ENCODE measurements at regions not wholly inside any gene's neighbourhood (a gene's known extent, or its start where the extent isn't known, plus 50 kb on each side); places are given as distances from the start of the nearest gene placed in this dataset.

DNA sequence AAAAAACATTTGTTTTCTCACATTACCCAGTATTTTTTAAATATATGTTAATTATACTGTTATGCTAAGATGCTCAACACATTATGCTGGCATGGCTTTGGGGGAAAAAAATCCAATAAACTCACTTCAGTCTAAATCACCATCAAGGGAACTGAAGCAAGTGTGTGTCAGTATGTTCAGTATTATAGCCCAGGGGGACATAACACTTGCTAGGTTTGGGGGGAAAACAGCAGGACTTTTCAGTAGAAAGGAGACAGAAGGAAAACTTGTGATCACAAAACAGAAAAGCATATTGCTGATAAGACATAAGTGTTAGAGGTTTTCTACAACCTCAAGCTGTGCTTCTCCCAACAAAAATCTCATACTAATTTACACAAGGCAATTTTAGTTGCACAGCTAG lies 1759.9 kb upstream of the PCDH20 start (continued):
- TF ChIP-seq, protein P1, sequence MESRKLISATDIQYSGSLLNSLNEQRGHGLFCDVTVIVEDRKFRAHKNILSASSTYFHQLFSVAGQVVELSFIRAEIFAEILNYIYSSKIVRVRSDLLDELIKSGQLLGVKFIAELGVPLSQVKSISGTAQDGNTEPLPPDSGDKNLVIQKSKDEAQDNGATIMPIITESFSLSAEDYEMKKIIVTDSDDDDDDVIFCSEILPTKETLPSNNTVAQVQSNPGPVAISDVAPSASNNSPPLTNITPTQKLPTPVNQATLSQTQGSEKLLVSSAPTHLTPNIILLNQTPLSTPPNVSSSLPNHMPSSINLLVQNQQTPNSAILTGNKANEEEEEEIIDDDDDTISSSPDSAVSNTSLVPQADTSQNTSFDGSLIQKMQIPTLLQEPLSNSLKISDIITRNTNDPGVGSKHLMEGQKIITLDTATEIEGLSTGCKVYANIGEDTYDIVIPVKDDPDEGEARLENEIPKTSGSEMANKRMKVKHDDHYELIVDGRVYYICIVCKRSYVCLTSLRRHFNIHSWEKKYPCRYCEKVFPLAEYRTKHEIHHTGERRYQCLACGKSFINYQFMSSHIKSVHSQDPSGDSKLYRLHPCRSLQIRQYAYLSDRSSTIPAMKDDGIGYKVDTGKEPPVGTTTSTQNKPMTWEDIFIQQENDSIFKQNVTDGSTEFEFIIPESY (IDR thresholded peaks at IDR 0.05), result no peak
- TF ChIP-seq EGR1 (IDR thresholded peaks at IDR 0.05; ENCODE audit: low read depth in 2 of 2) (no peak), GABPA (IDR thresholded peaks at IDR 0.05 in 1 of 2, conservative IDR thresholded peaks at IDR 0.05 in 1 of 2) (no peak), FOXA1 (IDR thresholded peaks at IDR 0.05) (no peak), SP1 (IDR thresholded peaks at IDR 0.05) (no peak)
- TF ChIP-seq, protein P2, sequence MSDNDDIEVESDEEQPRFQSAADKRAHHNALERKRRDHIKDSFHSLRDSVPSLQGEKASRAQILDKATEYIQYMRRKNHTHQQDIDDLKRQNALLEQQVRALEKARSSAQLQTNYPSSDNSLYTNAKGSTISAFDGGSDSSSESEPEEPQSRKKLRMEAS (IDR thresholded peaks at IDR 0.05), result no peak

DNA sequence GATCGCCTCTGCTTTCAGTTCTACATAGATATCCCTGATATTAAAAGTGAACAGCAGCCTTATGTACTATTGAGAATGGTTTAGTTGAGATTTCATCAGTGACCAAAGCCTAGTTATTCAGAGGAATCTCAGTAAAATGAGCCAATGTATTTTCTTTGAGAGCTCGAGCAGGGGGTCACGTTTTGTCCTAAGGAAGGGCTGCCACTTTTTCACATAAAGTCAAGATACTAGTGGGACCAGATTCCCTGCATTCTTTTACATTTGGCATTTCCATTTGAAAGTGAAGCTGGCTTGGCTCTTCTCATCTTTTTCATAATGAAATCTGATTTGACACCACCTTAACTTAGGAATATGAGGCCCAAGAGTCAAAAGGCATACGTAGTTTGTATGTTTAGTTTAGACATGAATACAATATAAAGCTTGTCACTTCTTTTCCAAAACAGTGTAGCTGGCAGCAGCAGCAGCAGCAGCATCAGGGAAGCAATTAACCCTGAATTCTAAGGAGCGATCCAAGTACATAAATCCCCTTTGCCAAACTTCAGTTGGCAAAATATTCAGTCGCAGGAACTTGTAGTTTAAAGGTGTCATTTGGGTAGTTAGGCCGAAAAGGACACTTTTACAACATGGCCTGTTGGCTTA lies 1752.2 kb upstream of the PCDH20 start:
- DNase-seq (ENCODE audit: low spot score), result no peak
- 84% methylated on average over 7 of the region's 7 CpGs for WGBS
- no peak overlapping the region for H3K4me3 ChIP-seq (ENCODE audit: low read depth in 1 of 3, low read length in 3 of 3)
- no peaks in the 10 kb centered on the region for H3K36me3 ChIP-seq (ENCODE audit: control insufficient read depth in 4 of 4, insufficient read depth in 3 of 4, low read depth in 1 of 4, low read length in 3 of 4)
- no peaks in the 10 kb centered on the region for H3K27me3 ChIP-seq (ENCODE audit: control insufficient read depth in 4 of 4, insufficient read depth in 4 of 4, low read length in 3 of 4)
- no peak overlapping the region for H3K9ac ChIP-seq (ENCODE audit: low read depth in 1 of 2, low read length in 2 of 2)
- H3K9me3 ChIP-seq (ENCODE audit: control insufficient read depth in 4 of 4, low read length in 3 of 4), result no peaks in the 10 kb centered on the region
- TF ChIP-seq JUND (IDR thresholded peaks at IDR 0.05) (no peak), RXRA (IDR thresholded peaks at IDR 0.05) (no peak), GABPA (IDR thresholded peaks at IDR 0.05 in 1 of 2, conservative IDR thresholded peaks at IDR 0.05 in 1 of 2) (no peak)
- no peak overlapping the region for H3K27ac ChIP-seq (ENCODE audit: low read depth in 1 of 2, low read length in 2 of 2)
- no peaks in the 10 kb centered on the region for H3K4me1 ChIP-seq (ENCODE audit: control insufficient read depth in 4 of 4, insufficient read depth in 4 of 4, low read length in 3 of 4)

DNA sequence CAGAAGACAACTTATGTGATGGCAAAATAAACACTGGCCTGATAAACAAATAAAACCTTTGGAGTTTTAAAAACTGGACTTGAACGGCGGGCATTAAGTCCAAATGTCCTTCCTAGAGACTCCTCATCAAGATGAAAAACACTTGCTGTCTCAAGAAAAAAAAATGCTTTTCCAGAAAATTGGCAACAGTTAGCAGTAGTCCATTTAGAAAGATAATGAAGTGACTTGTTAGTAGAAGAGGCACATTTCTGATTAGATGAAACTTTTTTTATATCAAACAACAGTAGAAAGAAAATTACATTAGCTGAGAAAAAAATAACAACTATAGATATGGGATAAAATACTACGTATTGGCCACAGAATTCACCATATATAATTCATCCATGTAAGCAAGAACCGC lies 1750.7 kb upstream of the PCDH20 start:
- H3K4me1 ChIP-seq (ENCODE audit: control insufficient read depth in 4 of 4, insufficient read depth in 4 of 4, low read length in 3 of 4), result no peaks in the 10 kb centered on the region
- H3K9ac ChIP-seq (ENCODE audit: low read depth in 1 of 2, low read length in 2 of 2), result no peak overlapping the region
- no peak overlapping the region for H3K4me3 ChIP-seq (ENCODE audit: low read depth in 1 of 3, low read length in 3 of 3)
- no peaks in the 10 kb centered on the region for H3K9me3 ChIP-seq (ENCODE audit: control insufficient read depth in 4 of 4, low read length in 3 of 4)
- H3K36me3 ChIP-seq (ENCODE audit: control insufficient read depth in 4 of 4, insufficient read depth in 3 of 4, low read depth in 1 of 4, low read length in 3 of 4), result no peaks in the 10 kb centered on the region
- no peak for DNase-seq (ENCODE audit: low spot score)
- TF ChIP-seq HNF4G (IDR thresholded peaks at IDR 0.05), result no peak
- TF ChIP-seq, protein P2 (IDR thresholded peaks at IDR 0.05), result no peak
- no peak for TF ChIP-seq TAF1 (conservative IDR thresholded peaks at IDR 0.05)
- TF ChIP-seq JUND (IDR thresholded peaks at IDR 0.05), result no peak
- TF ChIP-seq RXRA (IDR thresholded peaks at IDR 0.05), result no peak
- TF ChIP-seq, protein P3, sequence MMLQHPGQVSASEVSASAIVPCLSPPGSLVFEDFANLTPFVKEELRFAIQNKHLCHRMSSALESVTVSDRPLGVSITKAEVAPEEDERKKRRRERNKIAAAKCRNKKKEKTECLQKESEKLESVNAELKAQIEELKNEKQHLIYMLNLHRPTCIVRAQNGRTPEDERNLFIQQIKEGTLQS (IDR thresholded peaks at IDR 0.05), result no peak
- TF ChIP-seq HNF4A (conservative IDR thresholded peaks at IDR 0.05), result no peak
- TF ChIP-seq SP1 (IDR thresholded peaks at IDR 0.05), result no peak
- no peak for TF ChIP-seq EGR1 (IDR thresholded peaks at IDR 0.05; ENCODE audit: low read depth in 2 of 2)
- TF ChIP-seq FOXA1 (IDR thresholded peaks at IDR 0.05), result no peak
- TF ChIP-seq NR2F2 (IDR thresholded peaks at IDR 0.05), result no peak
- TF ChIP-seq FOXA2 (IDR thresholded peaks at IDR 0.05), result no peak
- TF ChIP-seq, protein P4, sequence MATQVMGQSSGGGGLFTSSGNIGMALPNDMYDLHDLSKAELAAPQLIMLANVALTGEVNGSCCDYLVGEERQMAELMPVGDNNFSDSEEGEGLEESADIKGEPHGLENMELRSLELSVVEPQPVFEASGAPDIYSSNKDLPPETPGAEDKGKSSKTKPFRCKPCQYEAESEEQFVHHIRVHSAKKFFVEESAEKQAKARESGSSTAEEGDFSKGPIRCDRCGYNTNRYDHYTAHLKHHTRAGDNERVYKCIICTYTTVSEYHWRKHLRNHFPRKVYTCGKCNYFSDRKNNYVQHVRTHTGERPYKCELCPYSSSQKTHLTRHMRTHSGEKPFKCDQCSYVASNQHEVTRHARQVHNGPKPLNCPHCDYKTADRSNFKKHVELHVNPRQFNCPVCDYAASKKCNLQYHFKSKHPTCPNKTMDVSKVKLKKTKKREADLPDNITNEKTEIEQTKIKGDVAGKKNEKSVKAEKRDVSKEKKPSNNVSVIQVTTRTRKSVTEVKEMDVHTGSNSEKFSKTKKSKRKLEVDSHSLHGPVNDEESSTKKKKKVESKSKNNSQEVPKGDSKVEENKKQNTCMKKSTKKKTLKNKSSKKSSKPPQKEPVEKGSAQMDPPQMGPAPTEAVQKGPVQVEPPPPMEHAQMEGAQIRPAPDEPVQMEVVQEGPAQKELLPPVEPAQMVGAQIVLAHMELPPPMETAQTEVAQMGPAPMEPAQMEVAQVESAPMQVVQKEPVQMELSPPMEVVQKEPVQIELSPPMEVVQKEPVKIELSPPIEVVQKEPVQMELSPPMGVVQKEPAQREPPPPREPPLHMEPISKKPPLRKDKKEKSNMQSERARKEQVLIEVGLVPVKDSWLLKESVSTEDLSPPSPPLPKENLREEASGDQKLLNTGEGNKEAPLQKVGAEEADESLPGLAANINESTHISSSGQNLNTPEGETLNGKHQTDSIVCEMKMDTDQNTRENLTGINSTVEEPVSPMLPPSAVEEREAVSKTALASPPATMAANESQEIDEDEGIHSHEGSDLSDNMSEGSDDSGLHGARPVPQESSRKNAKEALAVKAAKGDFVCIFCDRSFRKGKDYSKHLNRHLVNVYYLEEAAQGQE (IDR thresholded peaks at IDR 0.05), result no peak
- no peak for TF ChIP-seq GABPA (IDR thresholded peaks at IDR 0.05 in 1 of 2, conservative IDR thresholded peaks at IDR 0.05 in 1 of 2)
- TF ChIP-seq, protein P5, sequence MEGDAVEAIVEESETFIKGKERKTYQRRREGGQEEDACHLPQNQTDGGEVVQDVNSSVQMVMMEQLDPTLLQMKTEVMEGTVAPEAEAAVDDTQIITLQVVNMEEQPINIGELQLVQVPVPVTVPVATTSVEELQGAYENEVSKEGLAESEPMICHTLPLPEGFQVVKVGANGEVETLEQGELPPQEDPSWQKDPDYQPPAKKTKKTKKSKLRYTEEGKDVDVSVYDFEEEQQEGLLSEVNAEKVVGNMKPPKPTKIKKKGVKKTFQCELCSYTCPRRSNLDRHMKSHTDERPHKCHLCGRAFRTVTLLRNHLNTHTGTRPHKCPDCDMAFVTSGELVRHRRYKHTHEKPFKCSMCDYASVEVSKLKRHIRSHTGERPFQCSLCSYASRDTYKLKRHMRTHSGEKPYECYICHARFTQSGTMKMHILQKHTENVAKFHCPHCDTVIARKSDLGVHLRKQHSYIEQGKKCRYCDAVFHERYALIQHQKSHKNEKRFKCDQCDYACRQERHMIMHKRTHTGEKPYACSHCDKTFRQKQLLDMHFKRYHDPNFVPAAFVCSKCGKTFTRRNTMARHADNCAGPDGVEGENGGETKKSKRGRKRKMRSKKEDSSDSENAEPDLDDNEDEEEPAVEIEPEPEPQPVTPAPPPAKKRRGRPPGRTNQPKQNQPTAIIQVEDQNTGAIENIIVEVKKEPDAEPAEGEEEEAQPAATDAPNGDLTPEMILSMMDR (IDR thresholded peaks at IDR 0.05; ENCODE audit: low read depth, low read length, missing input control), result no peak
- no peak for TF ChIP-seq YY1 (IDR thresholded peaks at IDR 0.05)
- H3K27me3 ChIP-seq (ENCODE audit: control insufficient read depth in 4 of 4, insufficient read depth in 4 of 4, low read length in 3 of 4), result no peaks in the 10 kb centered on the region
- no peak overlapping the region for H3K27ac ChIP-seq (ENCODE audit: low read depth in 1 of 2, low read length in 2 of 2)
- 59% methylated on average over 4 of the region's 4 CpGs for WGBS

All from liver (tissue), 8 donors.